A549 (cell line): ENCODE measurements at regions not wholly inside any gene's neighbourhood (a gene's known extent, or its start where the extent isn't known, plus 50 kb on each side); places are given as distances from the start of the nearest gene placed in this dataset.

Experiments
- ATAC-seq, 2 experiments: fragments of 200-7000 bp in 1 of 2; fragments of >200 bp in 1 of 2; cut with Nextera tagmentation in 1 of 2; cut with Tn5 transposase in 1 of 2; 3 replicates each; pipeline versions ENCODE4 v1.8.0 to v1.9.1; 2018 to 2020; ENCODE audit warnings: mild to moderate bottlenecking in 1 of 2, moderate library complexity in 1 of 2
- CTCF ChIA-PET: fragments of 300-600 bp; sonication (Branson Sonifier 250); formaldehyde crosslinking; extraction: SDS; loops from one replicate; lab custom pipeline; 2021; ENCODE audit warnings: antibody characterized with exemption, inconsistent platforms; lab: Yijun Ruan, JAX
- POLR2A ChIA-PET: fragments of 350-600 bp; formaldehyde crosslinking; extraction: SDS; loops from one replicate; lab custom pipeline; 2021; ENCODE audit warnings: antibody characterized with exemption, inconsistent platforms; lab: Yijun Ruan, JAX
- DNase-seq, 2 experiments: peaks; one replicate each; pipeline versions ENCODE4 v3.0.0 to v3.0.0-alpha.2; 2011 to 2016; ENCODE audit warnings: low read depth in 1 of 2, low spot score in 1 of 2
- FAIRE-seq: peaks from 2 replicates; lab custom pipeline; 2011; peaks lifted over from hg19 to GRCh38; lab: Jason Lieb, UNC
- H3K27ac ChIP-seq, 2 experiments: fragments of >200 bp; sonication (Bioruptor Twin); formaldehyde crosslinking; 3 replicates each; pipeline ENCODE4 v1.5.1; 2016 to 2017
- H3K4me1 ChIP-seq: fragments of >200 bp; sonication (Bioruptor Twin); formaldehyde crosslinking; 3 replicates; pipeline ENCODE4 v1.6.1; 2016
- H3K4me2 ChIP-seq: fragments of >200 bp; sonication (Bioruptor Twin); formaldehyde crosslinking; 3 replicates; pipeline ENCODE4 v1.6.1; 2016
- H3K4me3 ChIP-seq: fragments of >200 bp; sonication (Bioruptor Twin); formaldehyde crosslinking; 3 replicates; pipeline ENCODE4 v1.5.1; 2016
- H3K9me3 ChIP-seq: fragments of >200 bp; sonication (Bioruptor Twin); formaldehyde crosslinking; 3 replicates; pipeline ENCODE4 v1.6.1; 2016
- ATOH8 ChIP-seq: fragments of 250-450 bp; sonication (Bioruptor Pico); IDR thresholded peaks from 2 replicates; pipeline ENCODE4 v1.5.0; 2020; ENCODE audit warnings: low read depth, mild to moderate bottlenecking, moderate library complexity
- FOSB ChIP-seq: fragments of 250-450 bp; sonication (Bioruptor Pico); IDR thresholded peaks from 2 replicates; pipeline ENCODE4 v1.5.0; 2020; ENCODE audit warnings: mild to moderate bottlenecking, moderate library complexity
- FOSL2 ChIP-seq, 2 experiments: fragments of 450-650 bp in 1 of 2; fragments of >200 bp in 1 of 2; sonication (Bioruptor Twin) in 1 of 2; formaldehyde crosslinking; IDR thresholded peaks; 2 replicates each; pipeline versions ENCODE4 v1.5.0 to v1.6.1; 2016 to 2020; ENCODE audit warnings: mild to moderate bottlenecking in 1 of 2, moderate library complexity in 1 of 2
- FOXS1 ChIP-seq: fragments of 250-450 bp; sonication (Bioruptor Pico); IDR thresholded peaks from 2 replicates; pipeline ENCODE4 v1.5.0; 2020; ENCODE audit warnings: mild to moderate bottlenecking, moderate library complexity
- GATA3 ChIP-seq: IDR thresholded peaks from 2 replicates; pipeline ENCODE4 v1.6.1; 2012; ENCODE audit warnings: borderline replicate concordance
- JUN ChIP-seq, 2 experiments: fragments of >200 bp; sonication (Bioruptor Twin); formaldehyde crosslinking; IDR thresholded peaks; 2 replicates in 1 of 2; 3 replicates in 1 of 2; pipeline ENCODE4 v1.6.1; 2016 to 2017
- JUNB ChIP-seq: fragments of >200 bp; sonication (Bioruptor Twin); formaldehyde crosslinking; IDR thresholded peaks from 2 replicates; pipeline ENCODE4 v1.6.1; 2016
- NFE2L2 ChIP-seq: fragments of 150-350 bp; conservative IDR thresholded peaks from 2 replicates; pipeline ENCODE4 v1.6.1; 2014; ENCODE audit warnings: low read length
- POLR2AphosphoS2 ChIP-seq: conservative IDR thresholded peaks from 2 replicates; pipeline ENCODE4 v1.6.1; 2012; ENCODE audit warnings: low read length, improper control_type of control experiment, inconsistent platforms
- RARB ChIP-seq: fragments of 250-450 bp; sonication (Bioruptor Pico); IDR thresholded peaks from 2 replicates; pipeline ENCODE4 v1.8.0; 2021; ENCODE audit warnings: mild to moderate bottlenecking, moderate library complexity
- RCOR1 ChIP-seq: fragments of 150-350 bp; IDR thresholded peaks from 2 replicates; pipeline ENCODE4 v1.6.1; 2014; ENCODE audit warnings: antibody characterized with exemption, low read length, low read depth
- REST ChIP-seq: fragments of 200-600 bp; sonication (generic); IDR thresholded peaks from 2 replicates; pipeline ENCODE4 v1.6.1; 2016; ENCODE audit warnings: antibody characterized with exemption, mild to moderate bottlenecking, moderate library complexity
- WGBS: methylation state at CpG from one replicate; pipeline ENCODE4 v1.1.6; 2017; ENCODE audit errors: missing lambda C conversion rate; 5-methylcytosine and 5-hydroxymethylcytosine counted together
- TF ChIP-seq, protein P1 (sequence below): fragments of >200 bp; sonication (Bioruptor Twin); formaldehyde crosslinking; IDR thresholded peaks from 3 replicates; pipeline ENCODE4 v1.5.1; 2016

DNA sequence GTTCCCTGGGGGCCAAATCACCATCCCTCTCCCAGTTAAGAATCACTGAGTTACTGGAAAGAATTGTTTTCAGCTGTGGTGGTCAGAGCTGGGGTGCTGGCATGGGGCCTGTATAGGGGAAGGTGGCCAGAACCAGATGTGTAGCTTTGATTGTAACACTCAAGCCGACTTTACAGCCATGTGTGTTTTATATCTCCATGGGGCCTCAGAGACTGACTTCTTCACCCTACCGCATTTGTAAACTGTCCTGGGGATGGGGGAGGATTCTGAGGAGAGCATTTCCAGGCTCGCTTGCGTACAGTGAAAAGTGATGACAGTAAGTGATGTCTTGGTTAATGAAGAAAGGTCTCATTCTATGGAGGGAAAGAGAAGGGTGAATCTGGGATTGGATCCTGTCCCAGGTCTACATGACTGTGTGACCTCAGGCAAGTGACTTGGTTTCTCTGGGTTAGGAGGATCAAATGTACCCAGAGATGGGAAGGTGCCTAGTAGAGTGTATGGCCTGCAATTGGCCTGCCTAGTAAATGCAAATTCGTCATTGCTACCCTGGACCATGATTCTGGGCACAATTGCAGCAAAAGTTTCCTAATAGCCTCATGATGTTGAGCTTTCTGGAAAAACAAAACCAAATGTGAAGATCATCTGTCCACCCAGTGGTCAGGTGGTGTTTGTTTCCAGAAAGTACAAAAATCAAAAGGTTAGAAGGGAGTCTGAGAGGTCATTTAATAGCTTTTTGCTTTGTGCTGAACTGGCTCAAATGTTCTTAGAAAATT lies 49.7 kb upstream of the RCC2 start:
- H3K27ac ChIP-seq = peak overlapping the region in 1 of 2 experiments; percentile 16; a peak in 1 of 6 replicates
- DNase-seq = no peak
- TF ChIP-seq FOSL2 (IDR thresholded peaks at IDR 0.05) = no peak
- TF ChIP-seq FOSL2 (CRISPR knock-in tag; IDR thresholded peaks at IDR 0.05) = no peak
- TF ChIP-seq, protein P1, sequence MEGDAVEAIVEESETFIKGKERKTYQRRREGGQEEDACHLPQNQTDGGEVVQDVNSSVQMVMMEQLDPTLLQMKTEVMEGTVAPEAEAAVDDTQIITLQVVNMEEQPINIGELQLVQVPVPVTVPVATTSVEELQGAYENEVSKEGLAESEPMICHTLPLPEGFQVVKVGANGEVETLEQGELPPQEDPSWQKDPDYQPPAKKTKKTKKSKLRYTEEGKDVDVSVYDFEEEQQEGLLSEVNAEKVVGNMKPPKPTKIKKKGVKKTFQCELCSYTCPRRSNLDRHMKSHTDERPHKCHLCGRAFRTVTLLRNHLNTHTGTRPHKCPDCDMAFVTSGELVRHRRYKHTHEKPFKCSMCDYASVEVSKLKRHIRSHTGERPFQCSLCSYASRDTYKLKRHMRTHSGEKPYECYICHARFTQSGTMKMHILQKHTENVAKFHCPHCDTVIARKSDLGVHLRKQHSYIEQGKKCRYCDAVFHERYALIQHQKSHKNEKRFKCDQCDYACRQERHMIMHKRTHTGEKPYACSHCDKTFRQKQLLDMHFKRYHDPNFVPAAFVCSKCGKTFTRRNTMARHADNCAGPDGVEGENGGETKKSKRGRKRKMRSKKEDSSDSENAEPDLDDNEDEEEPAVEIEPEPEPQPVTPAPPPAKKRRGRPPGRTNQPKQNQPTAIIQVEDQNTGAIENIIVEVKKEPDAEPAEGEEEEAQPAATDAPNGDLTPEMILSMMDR = no peak
- no peak for TF ChIP-seq NFE2L2
- TF ChIP-seq RCOR1 = no peak
- TF ChIP-seq RARB (CRISPR knock-in tag) = no peak
- no peak for TF ChIP-seq ATOH8 (CRISPR knock-in tag)
- no peak for TF ChIP-seq REST
- no peak for TF ChIP-seq FOXS1 (CRISPR knock-in tag)
- TF ChIP-seq JUNB = no peak
- no peak for TF ChIP-seq JUN (IDR thresholded peaks at IDR 0.05)
- no peak for TF ChIP-seq GATA3
- TF ChIP-seq POLR2AphosphoS2 = no peak
- no peak for TF ChIP-seq FOSB (CRISPR knock-in tag)
- TF ChIP-seq, all 56 proteins: peak for 0
- CTCF ChIA-PET = interaction anchor here (1.4 kb wide), 1 partner anchor 1092 kb away, joined by 3 read pairs; no protein-coding TSS in a partner anchor
- 0 out of 3 replicates have a peak, but pooled peaks cover 4% of the 10 kb centered on the region for H3K4me1 ChIP-seq
- FAIRE-seq = no peak
- no peak overlapping the region for H3K4me2 ChIP-seq
- WGBS = 83% methylated on average over 5 of the region's 5 CpGs
- no peak overlapping the region for H3K4me3 ChIP-seq
- no peaks in the 10 kb centered on the region for H3K9me3 ChIP-seq
- no peak for ATAC-seq
- POLR2A ChIA-PET = no interaction called here
